ENCODE measurements at regions not wholly inside any gene's neighbourhood (a gene's known extent, or its start where the extent isn't known, plus 50 kb on each side); places are given as distances from the start of the nearest gene placed in this dataset.

GRCh38 chr1:199789141-199789540 lies 238.4 kb upstream of the NR5A2 start:
- no peak for DNase-seq (ENCODE audit: low read depth)
- TF ChIP-seq, protein P1, sequence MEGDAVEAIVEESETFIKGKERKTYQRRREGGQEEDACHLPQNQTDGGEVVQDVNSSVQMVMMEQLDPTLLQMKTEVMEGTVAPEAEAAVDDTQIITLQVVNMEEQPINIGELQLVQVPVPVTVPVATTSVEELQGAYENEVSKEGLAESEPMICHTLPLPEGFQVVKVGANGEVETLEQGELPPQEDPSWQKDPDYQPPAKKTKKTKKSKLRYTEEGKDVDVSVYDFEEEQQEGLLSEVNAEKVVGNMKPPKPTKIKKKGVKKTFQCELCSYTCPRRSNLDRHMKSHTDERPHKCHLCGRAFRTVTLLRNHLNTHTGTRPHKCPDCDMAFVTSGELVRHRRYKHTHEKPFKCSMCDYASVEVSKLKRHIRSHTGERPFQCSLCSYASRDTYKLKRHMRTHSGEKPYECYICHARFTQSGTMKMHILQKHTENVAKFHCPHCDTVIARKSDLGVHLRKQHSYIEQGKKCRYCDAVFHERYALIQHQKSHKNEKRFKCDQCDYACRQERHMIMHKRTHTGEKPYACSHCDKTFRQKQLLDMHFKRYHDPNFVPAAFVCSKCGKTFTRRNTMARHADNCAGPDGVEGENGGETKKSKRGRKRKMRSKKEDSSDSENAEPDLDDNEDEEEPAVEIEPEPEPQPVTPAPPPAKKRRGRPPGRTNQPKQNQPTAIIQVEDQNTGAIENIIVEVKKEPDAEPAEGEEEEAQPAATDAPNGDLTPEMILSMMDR (conservative IDR thresholded peaks at IDR 0.05; ENCODE audit: low read depth, low read length), result no peak
- no peak overlapping the region for H3K4me3 ChIP-seq (ENCODE audit: low read depth, low read length)

DNA sequence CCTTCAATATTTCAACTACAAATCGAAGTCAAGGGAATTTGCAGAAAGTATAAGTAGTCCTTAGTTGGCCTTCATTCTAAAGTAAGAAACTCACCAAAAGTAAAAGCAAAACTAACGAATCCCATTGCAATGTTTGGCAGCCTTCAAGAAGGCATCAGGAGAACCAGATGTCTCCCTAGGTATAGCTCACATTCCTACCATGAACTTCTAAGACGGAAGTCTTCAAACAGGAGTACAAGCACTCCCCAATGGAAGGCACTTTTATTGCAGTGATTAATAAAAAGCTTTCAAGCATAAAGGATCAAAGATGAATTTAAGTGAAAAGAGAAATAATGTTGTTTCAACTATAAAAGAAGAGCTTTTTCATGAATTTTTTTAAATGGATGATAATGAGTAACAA lies 236.0 kb upstream of the NR5A2 start:
- no peak overlapping the region for H3K4me3 ChIP-seq (ENCODE audit: low read depth, low read length)
- DNase-seq (ENCODE audit: low read depth), result no peak
- TF ChIP-seq, protein P1 (conservative IDR thresholded peaks at IDR 0.05; ENCODE audit: low read depth, low read length), result no peak

DNA sequence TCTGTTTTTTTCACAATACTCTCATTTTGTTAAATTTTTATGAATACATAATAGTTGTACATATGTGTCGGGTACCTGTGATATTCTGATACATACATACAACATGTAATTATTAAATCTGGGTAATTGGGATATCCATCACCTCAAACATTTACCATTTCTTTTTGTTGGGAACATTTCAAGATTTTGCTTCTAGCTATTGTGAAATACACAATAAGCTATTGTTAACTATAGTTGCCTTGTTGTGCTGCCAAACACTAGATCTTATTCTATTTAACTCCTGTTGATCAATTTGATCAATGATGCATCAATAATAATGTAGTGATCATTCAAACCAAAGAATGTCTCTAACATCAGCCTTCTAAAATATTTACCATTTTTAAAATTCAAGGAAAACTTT lies 234.6 kb upstream of the NR5A2 start:
- DNase-seq (ENCODE audit: low read depth), result no peak
- TF ChIP-seq, protein P1 (conservative IDR thresholded peaks at IDR 0.05; ENCODE audit: low read depth, low read length), result no peak

DNA sequence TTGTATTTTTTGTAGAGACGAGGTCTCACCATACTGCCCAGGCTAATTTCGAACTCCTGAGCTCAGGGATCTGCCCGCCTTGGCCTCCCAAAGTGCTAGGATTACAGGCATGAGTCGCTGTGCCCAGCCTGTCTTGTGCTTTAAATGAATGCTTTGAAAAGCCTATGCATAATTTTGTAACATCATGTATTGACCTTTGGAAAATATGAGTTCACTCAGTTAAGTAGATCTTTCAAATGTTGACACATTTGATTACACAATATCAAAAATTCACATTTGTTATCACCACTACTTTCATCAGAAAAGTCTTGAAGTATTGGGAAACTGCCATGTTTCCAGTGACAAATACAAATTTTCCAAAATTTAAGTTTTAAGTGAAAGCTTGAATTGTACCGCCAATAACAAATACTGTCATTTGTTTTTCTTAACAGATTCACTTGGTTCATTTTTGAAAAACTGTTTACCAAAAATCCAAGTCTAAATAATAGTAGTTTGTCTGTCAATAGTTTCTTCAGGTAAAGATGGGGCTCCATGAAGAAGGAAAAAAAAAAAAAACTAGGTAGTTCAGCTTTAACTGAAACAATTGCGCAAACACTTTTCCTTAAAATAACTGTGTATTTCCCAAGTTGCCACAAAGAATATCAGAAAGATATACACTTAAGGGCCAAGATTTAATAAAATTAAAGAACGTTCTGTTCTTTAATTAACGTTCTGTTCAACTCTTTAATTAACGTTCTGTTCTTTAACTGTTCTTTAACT lies 233.2 kb upstream of the NR5A2 start:
- DNase-seq (ENCODE audit: low read depth), result no peak
- no peak overlapping the region for H3K4me3 ChIP-seq (ENCODE audit: low read depth, low read length)
- TF ChIP-seq, protein P1 (conservative IDR thresholded peaks at IDR 0.05; ENCODE audit: low read depth, low read length), result no peak

More for the DNA sequence above, 234.6 kb upstream of the NR5A2 start:
- H3K4me3 ChIP-seq (ENCODE audit: low read depth, low read length), result no peak overlapping the region

- H3K4me3 ChIP-seq (ENCODE audit: low read depth, low read length), result no peak overlapping the region
- TF ChIP-seq, protein P1 (conservative IDR thresholded peaks at IDR 0.05; ENCODE audit: low read depth, low read length), result no peak
- no peak for DNase-seq (ENCODE audit: low read depth)
Measured at GRCh38 chr1:199799116-199799515, 228.4 kb upstream of the NR5A2 start.

DNA sequence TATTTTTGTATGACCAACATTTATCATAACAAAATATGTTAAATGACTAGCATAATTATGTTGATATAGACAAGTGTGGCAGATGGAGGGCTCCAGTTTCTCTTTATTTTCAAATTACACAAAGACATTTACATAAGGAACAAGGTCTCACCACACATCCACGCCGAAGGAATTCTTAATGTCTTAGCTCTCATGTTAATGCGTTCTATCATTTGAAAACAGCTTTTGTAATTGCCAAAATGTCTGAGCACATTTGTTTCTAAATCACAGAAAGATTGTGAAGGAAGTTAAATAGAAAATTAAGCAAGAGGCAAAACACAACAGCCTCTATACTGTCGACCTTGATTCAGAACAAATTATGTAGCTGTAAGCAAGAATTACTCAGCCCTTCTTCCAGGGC lies 223.0 kb upstream of the NR5A2 start:
- no peak for DNase-seq (ENCODE audit: low read depth)
- no peak overlapping the region for H3K4me3 ChIP-seq (ENCODE audit: low read depth, low read length)
- TF ChIP-seq, protein P1 (conservative IDR thresholded peaks at IDR 0.05; ENCODE audit: low read depth, low read length), result no peak

Data from epithelial cell of proximal tubule (primary cell).